AG10803 (cell line): ENCODE measurements at regions not wholly inside any gene's neighbourhood (a gene's known extent, or its start where the extent isn't known, plus 50 kb on each side); places are given as distances from the start of the nearest gene placed in this dataset.
A peak's percentile ranks its signal among the peaks of the same experiment; 100 is the strongest.
"Not testable (repeated sequence)": the region's sequence is repeated elsewhere in the genome, so short reads cannot be mapped to it uniquely, and the experiment has no call there.

Experiments
- DNase-seq: peaks from one replicate; pipeline ENCODE4 v3.0.0; 2010; ENCODE audit warnings: low read depth
- H3K4me3 ChIP-seq: 2 replicates; pipeline ENCODE4 v1.5.1; 2011; ENCODE audit warnings: mild to moderate bottlenecking, low read length, control low read depth
- CTCF ChIP-seq: conservative IDR thresholded peaks from 2 replicates; pipeline ENCODE4 v1.5.1; 2011; ENCODE audit warnings: mild to moderate bottlenecking, low read length, control low read depth, inconsistent platforms

- H3K4me3 ChIP-seq: no peak overlapping the region
- peak; percentile 70 for DNase-seq
- TF ChIP-seq CTCF: no peak
Observed at GRCh38 chr2:212811036-212811805, 272.6 kb upstream of the ERBB4 start.

- peak; percentile 5 for DNase-seq
- H3K4me3 ChIP-seq: no peak overlapping the region
- TF ChIP-seq CTCF: no peak
Observed at GRCh38 chr2:212797484-212798205, 259.0 kb upstream of the ERBB4 start.

GRCh38 chr2:212794471-212794870, 255.9 kb upstream of the ERBB4 start:
- no peak overlapping the region for H3K4me3 ChIP-seq
- TF ChIP-seq CTCF: no peak
- DNase-seq: no peak

GRCh38 chr2:212791569-212791968, 253.0 kb upstream of the ERBB4 start:
- DNase-seq: no peak
- no peak overlapping the region for H3K4me3 ChIP-seq
- no peak for TF ChIP-seq CTCF

- not testable (repeated sequence) for H3K4me3 ChIP-seq, DNase-seq
Observed at GRCh38 chr2:212786088-212786487, 247.5 kb upstream of the ERBB4 start.

GRCh38 chr2:212777020-212777491, 238.5 kb upstream of the ERBB4 start:
- DNase-seq: peak; percentile 28
- H3K4me3 ChIP-seq: 0 out of 2 replicates have a peak overlapping the region, but pooled peaks have one; percentile 1
- peak; percentile 75 for TF ChIP-seq CTCF

- TF ChIP-seq CTCF: no peak
- no peak for DNase-seq
- H3K4me3 ChIP-seq: no peak overlapping the region
Observed at GRCh38 chr2:212773808-212774339, 235.3 kb upstream of the ERBB4 start.
